DOHH2 (cell line): ENCODE measurements at regions not wholly inside any gene's neighbourhood (a gene's known extent, or its start where the extent isn't known, plus 50 kb on each side); places are given as distances from the start of the nearest gene placed in this dataset.
"Not testable (repeated sequence)": the region's sequence is repeated elsewhere in the genome, so short reads cannot be mapped to it uniquely, and the experiment has no call there.

Experiments
- H3F3A ChIP-seq: fragments of 200-600 bp; sonication (generic), shearing (Covaris generic); 2 replicates; pipeline ENCODE4 v1.6.0; 2016; ENCODE audit warnings: antibody characterized with exemption, mild to moderate bottlenecking; ENCODE audit not compliant: control insufficient read depth, insufficient read depth
- H3K27ac ChIP-seq: fragments of 200-600 bp; sonication (generic); 2 replicates; pipeline ENCODE4 v1.5.1; 2014; ENCODE audit warnings: low read depth, mild to moderate bottlenecking, low read length, moderate library complexity
- H3K27me3 ChIP-seq: fragments of 200-600 bp; sonication (generic); 2 replicates; pipeline ENCODE4 v1.6.1; 2014; ENCODE audit warnings: mild to moderate bottlenecking, low read length, mixed read lengths; ENCODE audit not compliant: control insufficient read depth
- H3K36me3 ChIP-seq: fragments of 200-600 bp; sonication (generic); 2 replicates; pipeline ENCODE4 v1.6.1; 2014; ENCODE audit warnings: mild to moderate bottlenecking, low read length, moderate library complexity, mixed read lengths; ENCODE audit not compliant: control insufficient read depth
- H3K4me1 ChIP-seq: fragments of 200-600 bp; sonication (generic); 2 replicates; pipeline ENCODE4 v1.6.1; 2014; ENCODE audit warnings: mild to moderate bottlenecking, low read length, mixed read lengths; ENCODE audit not compliant: control insufficient read depth
- H3K4me2 ChIP-seq: fragments of 200-600 bp; sonication (generic); 2 replicates; pipeline ENCODE4 v1.6.0; 2014; ENCODE audit warnings: mild to moderate bottlenecking, low read length, moderate library complexity
- H3K4me3 ChIP-seq: fragments of 200-600 bp; sonication (generic); 2 replicates; pipeline ENCODE4 v1.5.1; 2014; ENCODE audit warnings: mild to moderate bottlenecking, low read length, mixed read lengths
- H3K79me2 ChIP-seq: fragments of 200-600 bp; sonication (generic); 2 replicates; pipeline ENCODE4 v1.6.1; 2014; ENCODE audit warnings: mild to moderate bottlenecking, low read length, mixed read lengths; ENCODE audit not compliant: control insufficient read depth
- H3K9me2 ChIP-seq: fragments of 200-600 bp; sonication (generic); replicated peaks from 2 replicates; pipeline ENCODE4 v1.6.1; 2014; ENCODE audit warnings: mild to moderate bottlenecking, low read length, mixed read lengths; ENCODE audit not compliant: control insufficient read depth
- H3K9me3 ChIP-seq: fragments of 200-600 bp; sonication (generic); 2 replicates; pipeline ENCODE4 v1.6.1; 2014; ENCODE audit warnings: antibody characterized with exemption, low read length, mixed read lengths; ENCODE audit not compliant: control insufficient read depth, insufficient read depth
- H4K20me1 ChIP-seq: fragments of 200-600 bp; sonication (generic); 2 replicates; pipeline ENCODE4 v1.6.0; 2014; ENCODE audit warnings: low read depth, mild to moderate bottlenecking, antibody characterized with exemption, low read length, moderate library complexity; ENCODE audit not compliant: control insufficient read depth, insufficient read depth
- EZH2phosphoT487 ChIP-seq: fragments of 200-600 bp; sonication (generic); IDR thresholded peaks from 2 replicates; pipeline ENCODE4 v1.6.1; 2017; ENCODE audit warnings: borderline replicate concordance, mild to moderate bottlenecking, antibody characterized with exemption, low read length, moderate library complexity, mixed read lengths
- TF ChIP-seq, protein P1 (sequence below): fragments of 200-600 bp; sonication (generic); IDR thresholded peaks from one replicate; pipeline ENCODE4 v1.5.1; 2014; ENCODE audit warnings: antibody characterized with exemption, mild to moderate bottlenecking, low read depth, low read length; ENCODE audit not compliant: poor library complexity, severe bottlenecking

DNA sequence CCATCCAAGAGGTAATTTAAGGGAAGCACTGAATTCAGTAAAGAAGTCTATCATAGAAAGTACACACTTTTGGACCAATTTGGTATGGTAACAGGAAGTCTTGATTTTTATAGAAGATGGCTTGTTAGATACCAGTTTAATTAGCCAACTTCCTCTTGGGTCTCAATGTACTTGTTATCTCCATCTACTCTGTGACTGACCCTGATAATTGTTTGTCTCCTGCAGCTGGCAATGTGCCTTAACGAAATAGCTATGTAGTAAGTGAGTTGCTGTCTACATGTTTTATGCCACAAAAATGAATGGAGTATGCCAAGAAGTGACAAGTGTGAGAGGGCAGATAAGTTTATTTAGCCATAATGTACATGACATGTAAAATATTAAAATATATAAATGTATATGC is 410.5 kb upstream of the MAN1A1 start:
- no peaks in the 10 kb centered on the region for H3K4me1 ChIP-seq
- no peaks in the 10 kb centered on the region for H3K79me2 ChIP-seq
- H3K4me3 ChIP-seq: no peak overlapping the region
- H3K27ac ChIP-seq: no peak overlapping the region
- H4K20me1 ChIP-seq: no peaks in the 10 kb centered on the region
- no peaks in the 10 kb centered on the region for H3K36me3 ChIP-seq
- TF ChIP-seq, protein P1, sequence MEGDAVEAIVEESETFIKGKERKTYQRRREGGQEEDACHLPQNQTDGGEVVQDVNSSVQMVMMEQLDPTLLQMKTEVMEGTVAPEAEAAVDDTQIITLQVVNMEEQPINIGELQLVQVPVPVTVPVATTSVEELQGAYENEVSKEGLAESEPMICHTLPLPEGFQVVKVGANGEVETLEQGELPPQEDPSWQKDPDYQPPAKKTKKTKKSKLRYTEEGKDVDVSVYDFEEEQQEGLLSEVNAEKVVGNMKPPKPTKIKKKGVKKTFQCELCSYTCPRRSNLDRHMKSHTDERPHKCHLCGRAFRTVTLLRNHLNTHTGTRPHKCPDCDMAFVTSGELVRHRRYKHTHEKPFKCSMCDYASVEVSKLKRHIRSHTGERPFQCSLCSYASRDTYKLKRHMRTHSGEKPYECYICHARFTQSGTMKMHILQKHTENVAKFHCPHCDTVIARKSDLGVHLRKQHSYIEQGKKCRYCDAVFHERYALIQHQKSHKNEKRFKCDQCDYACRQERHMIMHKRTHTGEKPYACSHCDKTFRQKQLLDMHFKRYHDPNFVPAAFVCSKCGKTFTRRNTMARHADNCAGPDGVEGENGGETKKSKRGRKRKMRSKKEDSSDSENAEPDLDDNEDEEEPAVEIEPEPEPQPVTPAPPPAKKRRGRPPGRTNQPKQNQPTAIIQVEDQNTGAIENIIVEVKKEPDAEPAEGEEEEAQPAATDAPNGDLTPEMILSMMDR: no peak
- no peak for TF ChIP-seq EZH2phosphoT487
- H3K9me3 ChIP-seq: no peaks in the 10 kb centered on the region
- no peak overlapping the region for H3K4me2 ChIP-seq
- H3K9me2 ChIP-seq: no peaks in the 10 kb centered on the region
- H3K27me3 ChIP-seq: no peaks in the 10 kb centered on the region
- H3F3A ChIP-seq: no peaks in the 10 kb centered on the region

DNA sequence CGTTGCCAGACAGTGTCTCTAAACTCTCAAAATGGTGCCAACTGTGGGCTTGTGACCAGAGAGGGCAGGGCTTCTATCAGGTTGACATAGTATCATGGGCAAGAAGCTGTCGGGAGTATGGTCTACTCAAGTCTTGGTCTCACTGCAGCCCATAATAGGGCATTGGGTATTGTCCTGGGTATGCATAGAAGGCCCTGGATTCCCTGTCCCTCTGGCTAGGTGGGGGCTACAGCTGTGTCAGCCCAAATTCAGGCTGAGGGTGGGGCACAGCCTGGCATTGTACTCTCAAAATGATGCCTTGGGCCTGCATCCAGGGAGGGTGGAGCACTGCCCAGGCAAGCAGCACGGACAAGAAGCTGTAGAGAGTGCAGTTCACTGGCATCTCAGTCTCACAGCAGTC is 408.8 kb upstream of the MAN1A1 start:
- H3F3A ChIP-seq: no peaks in the 10 kb centered on the region
- H3K79me2 ChIP-seq: no peaks in the 10 kb centered on the region
- no peaks in the 10 kb centered on the region for H3K36me3 ChIP-seq

DNA sequence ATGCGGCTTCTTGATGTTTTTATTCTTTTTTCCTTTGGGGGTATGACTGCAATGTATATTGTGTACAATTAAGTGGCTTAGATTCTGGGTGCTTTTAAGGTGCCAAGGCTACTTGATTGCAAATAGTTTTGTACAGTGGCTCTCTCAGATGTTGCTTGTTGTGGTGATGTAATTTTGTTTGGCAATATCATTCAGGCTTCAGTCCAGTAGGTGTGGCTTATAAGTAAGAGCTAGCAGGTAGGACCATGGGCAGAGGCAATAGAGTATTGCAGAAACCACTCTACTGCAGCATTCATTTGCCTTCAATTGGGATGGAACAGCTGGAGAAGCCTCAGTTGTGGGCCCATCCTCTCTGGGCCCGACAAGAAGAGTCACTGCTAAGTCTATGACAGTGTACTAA is 407.9 kb upstream of the MAN1A1 start:
- no peaks in the 10 kb centered on the region for H3K9me2 ChIP-seq
- H3K27ac ChIP-seq: no peak overlapping the region
- H3K4me3 ChIP-seq: no peak overlapping the region
- H3K4me2 ChIP-seq: no peak overlapping the region
- TF ChIP-seq, protein P1: no peak
- no peak for TF ChIP-seq EZH2phosphoT487
- H3K36me3 ChIP-seq: no peaks in the 10 kb centered on the region
- H3K9me3 ChIP-seq: no peaks in the 10 kb centered on the region
- H3F3A ChIP-seq: no peaks in the 10 kb centered on the region
- H3K27me3 ChIP-seq: no peaks in the 10 kb centered on the region
- H3K4me1 ChIP-seq: no peaks in the 10 kb centered on the region
- no peaks in the 10 kb centered on the region for H3K79me2 ChIP-seq
- no peaks in the 10 kb centered on the region for H4K20me1 ChIP-seq

More for the DNA sequence above, 408.8 kb upstream of the MAN1A1 start:
- H3K4me1 ChIP-seq: no peaks in the 10 kb centered on the region
- no peaks in the 10 kb centered on the region for H3K9me3 ChIP-seq
- no peaks in the 10 kb centered on the region for H4K20me1 ChIP-seq
- H3K4me2 ChIP-seq: no peak overlapping the region
- no peaks in the 10 kb centered on the region for H3K27me3 ChIP-seq
- no peaks in the 10 kb centered on the region for H3K9me2 ChIP-seq
- H3K27ac ChIP-seq: no peak overlapping the region
- TF ChIP-seq EZH2phosphoT487: no peak
- TF ChIP-seq, protein P1: no peak
- no peak overlapping the region for H3K4me3 ChIP-seq

DNA sequence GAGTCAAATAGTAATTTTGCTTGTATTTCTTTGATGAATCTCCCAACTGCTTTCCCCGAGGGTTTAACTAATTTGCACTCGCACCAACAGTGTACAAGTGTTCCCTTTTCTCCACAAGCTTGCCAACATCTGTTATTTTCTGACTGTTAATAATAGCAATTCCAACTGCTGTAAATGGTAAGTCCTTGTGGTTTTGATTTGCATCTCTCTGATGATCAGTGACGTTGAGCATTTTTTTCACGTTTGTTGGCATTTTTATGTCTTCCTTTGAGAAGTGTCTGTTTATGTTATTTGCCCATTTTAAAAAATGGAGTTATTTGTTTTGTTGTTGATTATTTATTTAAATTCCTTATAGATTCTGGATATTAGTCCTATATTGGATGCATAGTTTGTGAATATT is 399.8 kb upstream of the MAN1A1 start:
- Histone ChIP-seq H3K9me2 (no peaks in the 10 kb centered on the region), H3K36me3 (no peaks in the 10 kb centered on the region), H4K20me1 (no peaks in the 10 kb centered on the region), H3K4me3 (no peak overlapping the region), H3K27me3 (no peaks in the 10 kb centered on the region), H3K9me3 (no peaks in the 10 kb centered on the region), H3K79me2 (no peaks in the 10 kb centered on the region), H3F3A (no peaks in the 10 kb centered on the region), H3K4me2 (no peak overlapping the region), H3K4me1 (peaks cover 8% of the 10 kb centered on the region; the same call in 1 of the 2 replicates), H3K27ac (no peak overlapping the region)
- no peak for TF ChIP-seq EZH2phosphoT487
- TF ChIP-seq, protein P1: no peak

DNA sequence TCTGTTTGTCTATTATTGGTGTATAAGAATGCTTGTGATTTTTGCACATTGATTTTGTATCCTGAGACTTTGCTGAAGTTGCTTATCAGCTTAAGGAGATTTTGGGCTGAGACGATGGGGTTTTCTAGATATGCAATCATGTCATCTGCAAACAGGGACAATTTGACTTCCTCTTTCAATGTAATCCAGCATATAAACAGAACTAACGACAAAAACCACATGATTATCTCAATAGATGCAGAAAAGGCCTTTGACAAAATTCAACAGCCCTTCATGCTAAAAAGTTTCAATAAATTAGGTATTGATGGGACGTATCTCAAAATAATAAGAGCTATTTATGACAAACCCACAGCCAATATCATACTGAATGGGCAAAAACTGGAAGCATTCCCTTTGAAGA is 399.0 kb upstream of the MAN1A1 start:
- H3F3A ChIP-seq, H3K36me3 ChIP-seq, H4K20me1 ChIP-seq, H3K27ac ChIP-seq, H3K4me1 ChIP-seq, H3K79me2 ChIP-seq, H3K4me3 ChIP-seq, H3K9me2 ChIP-seq, H3K9me3 ChIP-seq, H3K4me2 ChIP-seq, H3K27me3 ChIP-seq: not testable (repeated sequence)
